GM21723 (cell line): ENCODE measurements at regions not wholly inside any gene's neighbourhood (a gene's known extent, or its start where the extent isn't known, plus 50 kb on each side); places are given as distances from the start of the nearest gene placed in this dataset.
"Not testable (repeated sequence)": the region's sequence is repeated elsewhere in the genome, so short reads cannot be mapped to it uniquely, and the experiment has no call there.

Experiments used
- ATAC-seq: cut with Tn5 transposase; IDR thresholded peaks from one replicate; pipeline ENCODE4 v1.9.1; 2021; ENCODE audit warnings: mild to moderate bottlenecking, moderate library complexity; ENCODE audit not compliant: unreplicated experiment

DNA sequence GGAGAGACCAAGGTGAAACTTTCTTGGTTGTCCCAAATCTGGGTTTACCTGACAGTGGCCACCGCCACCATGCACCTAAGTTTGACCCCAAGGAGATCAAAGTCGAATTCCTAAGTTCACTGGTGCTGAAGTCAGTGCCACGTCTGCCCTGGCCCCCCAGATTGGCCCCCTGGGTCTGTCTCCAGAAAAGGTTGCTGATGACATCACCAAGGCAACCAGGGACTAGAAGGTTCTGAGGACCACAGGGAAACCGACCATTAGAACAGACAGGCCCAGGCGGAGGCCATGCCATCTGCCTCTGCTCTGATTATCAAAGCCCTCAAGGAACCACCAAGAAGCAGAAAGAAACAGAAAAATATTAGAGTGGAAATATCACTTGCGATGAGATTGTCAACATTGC, 91.2 kb downstream of the DLL1 start:
- ATAC-seq = no peak

DNA sequence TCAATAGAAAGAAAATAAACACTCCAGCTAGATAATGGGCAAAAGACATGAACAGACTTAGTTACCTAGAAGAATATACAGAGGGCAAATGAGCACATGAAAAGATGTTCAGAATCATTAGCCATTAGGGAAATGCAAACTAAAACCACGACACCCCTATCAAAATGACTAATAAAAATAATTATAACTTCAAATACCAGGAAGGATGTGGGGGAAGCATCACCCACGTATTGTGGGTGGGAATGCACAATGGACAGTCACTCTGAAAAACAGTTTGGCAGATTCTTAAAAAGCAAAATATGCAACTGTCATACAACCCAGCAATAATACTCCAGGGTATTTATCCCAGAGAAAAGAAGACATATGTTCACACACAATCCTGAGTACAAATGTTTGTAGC, 92.6 kb downstream of the DLL1 start:
- no peak for ATAC-seq

DNA sequence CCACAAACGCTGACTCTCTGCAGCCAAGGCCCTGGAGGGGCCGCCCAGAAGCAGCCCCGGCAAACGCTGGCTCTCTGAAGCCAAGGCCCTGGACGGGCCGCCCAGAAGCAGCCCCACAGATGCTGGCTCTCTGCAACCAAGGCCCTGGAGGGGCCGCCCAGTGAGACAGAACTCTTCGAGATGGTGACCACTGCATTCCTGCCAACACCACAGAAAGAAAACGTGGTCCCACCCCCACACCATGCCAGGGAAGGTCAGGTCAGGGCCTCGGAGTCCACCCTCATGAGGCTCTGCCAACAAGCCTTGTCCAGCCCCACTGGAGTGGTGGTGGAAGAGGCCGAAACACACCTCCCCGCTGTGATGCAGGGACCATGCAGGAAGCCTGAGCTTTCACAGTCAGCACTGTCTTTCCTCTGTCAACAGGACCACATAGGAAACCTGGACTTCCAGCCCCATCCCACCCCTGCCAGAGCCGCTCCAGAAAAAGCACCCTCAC, 97.5 kb downstream of the DLL1 start:
- no peak for ATAC-seq

DNA sequence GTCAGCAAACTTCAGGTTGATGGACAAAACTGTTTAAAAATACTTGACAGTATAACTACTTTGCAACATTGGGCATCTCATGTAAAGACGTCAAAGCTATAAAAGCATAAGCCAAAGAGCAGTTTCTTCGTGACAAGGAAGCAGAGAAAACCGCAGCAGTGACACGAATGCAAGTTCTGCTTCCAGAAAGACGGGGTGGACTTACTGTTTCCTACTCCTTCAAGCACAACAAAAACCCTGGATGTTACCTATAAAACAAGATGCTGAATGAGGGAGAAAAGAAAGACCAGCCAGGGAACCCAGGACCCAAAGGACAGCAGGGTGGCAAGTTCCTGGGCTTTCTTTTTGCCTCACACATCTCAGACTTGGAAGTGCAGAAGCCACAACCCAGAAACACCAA, 98.0 kb downstream of the DLL1 start:
- ATAC-seq = no peak

DNA sequence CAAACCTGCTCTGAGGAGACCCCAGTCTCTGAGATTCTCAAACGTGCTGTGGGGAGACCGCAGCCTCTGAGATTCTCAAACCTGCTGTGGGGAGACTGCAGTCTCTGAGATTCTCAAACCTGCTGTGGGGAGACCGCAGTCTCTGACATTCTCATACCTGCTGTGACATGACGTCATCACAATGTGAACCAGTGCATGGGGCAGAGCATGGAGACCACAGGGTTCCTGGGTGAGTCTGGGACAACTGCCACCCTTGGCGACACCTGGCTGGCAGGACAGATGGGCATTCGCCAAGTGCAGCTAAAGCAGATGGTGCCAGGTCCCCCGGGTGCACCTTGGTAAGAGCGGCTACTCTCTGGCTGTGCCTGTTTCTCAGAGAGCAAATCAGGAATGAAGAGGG, 98.8 kb downstream of the DLL1 start:
- ATAC-seq = not testable (repeated sequence)

DNA sequence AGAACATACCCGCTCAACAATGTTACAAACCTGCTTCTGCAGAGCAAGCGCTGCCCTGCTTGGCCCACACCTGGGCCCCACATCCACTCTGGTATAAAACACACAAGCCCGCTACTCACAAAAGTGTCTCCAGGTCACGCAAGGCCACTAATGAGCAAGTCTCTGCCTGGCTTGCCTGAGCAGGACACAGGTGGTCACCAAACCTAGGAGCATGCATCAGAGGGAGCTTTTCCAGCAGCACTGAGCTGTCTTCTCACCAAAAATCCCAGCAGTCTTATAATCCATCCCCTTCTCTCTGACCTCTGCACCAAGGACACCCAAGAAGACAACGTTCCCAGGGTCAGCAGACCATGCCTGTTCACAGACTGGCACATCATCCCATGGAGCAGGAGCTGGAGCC, 100.8 kb downstream of the DLL1 start:
- ATAC-seq = no peak

DNA sequence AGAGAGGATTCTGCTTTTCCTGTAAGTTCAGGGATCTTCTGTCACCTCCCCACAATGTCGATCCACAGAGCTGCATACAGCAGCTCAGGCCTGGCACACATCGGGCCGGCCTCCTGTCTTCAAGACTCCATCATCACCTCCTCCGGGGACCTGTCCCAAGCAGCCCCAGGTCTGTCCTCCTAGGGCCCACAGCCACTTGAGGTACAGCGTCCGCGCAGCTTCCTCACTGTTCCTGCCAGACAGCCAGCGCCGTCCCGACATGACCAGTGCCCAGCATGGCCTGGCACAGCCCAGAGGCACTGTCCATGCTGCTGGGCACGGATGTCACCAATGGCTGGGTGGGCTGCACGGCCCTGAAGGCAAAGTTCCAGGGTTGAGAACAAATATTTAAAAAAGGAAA, 101.6 kb downstream of the DLL1 start:
- ATAC-seq = no peak

DNA sequence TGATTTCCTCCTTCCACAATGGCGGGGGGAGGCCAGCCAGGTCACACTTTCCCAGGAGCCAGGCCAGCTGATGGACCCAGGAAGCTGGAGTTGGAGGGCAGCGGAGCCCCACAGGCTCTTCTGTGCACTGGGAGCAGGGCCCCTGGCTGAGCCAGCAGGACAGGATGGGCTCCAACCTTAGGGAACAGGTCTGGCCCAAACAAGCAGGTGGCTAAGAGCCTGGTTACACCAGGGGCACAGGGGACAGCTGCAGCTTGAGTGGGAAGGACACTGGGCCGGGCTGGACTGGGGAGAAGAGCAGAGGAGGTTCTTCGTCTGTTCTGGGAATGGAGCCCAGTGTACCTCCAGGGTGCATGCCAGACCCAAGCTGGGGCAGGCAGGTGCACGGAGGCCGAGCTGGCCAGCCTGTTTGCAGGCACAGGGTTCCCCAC, 102.3 kb downstream of the DLL1 start:
- ATAC-seq = no peak

DNA sequence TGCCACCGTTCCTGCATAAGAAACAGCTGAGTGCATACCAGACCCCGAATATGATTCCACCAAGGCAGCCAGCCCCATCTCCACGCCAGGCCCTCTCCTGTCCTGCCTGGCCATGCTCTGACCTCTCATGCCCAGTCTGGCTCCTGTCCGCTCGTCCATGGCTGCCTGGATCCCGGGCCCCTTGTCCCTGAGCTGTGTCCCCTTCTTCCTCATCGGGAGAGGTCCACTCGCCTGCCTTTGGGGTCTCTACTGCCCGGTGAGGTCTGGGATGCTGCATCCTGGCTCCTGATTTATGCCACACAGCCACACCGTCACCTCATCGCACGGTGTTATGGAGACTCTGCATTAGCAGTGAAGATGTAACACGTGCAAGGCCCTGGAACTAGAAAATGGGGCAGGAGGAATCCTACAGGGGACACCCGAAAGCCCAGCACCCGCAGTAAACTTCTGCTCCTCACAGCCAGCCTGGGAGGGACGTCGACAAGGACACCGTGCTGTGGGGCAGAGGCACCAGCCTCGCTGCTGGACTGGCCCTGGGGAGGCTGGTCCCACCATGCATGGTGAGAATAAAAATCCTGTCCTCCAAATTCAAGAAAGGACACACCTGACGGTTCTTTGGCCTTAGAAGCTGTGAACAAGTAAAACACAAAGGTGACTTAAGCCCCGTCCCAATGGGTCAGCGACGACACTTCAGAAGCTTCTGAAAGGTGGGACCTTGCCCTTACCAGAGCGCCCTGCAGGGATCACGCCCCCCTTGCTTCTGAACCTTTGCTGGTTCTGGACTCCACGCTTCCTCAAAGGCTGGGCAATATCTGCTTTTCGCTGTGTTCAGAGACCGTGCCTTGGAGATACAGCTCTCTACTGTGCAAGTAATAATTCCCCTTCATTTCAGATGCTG, 103.0 kb downstream of the DLL1 start:
- ATAC-seq = no peak

DNA sequence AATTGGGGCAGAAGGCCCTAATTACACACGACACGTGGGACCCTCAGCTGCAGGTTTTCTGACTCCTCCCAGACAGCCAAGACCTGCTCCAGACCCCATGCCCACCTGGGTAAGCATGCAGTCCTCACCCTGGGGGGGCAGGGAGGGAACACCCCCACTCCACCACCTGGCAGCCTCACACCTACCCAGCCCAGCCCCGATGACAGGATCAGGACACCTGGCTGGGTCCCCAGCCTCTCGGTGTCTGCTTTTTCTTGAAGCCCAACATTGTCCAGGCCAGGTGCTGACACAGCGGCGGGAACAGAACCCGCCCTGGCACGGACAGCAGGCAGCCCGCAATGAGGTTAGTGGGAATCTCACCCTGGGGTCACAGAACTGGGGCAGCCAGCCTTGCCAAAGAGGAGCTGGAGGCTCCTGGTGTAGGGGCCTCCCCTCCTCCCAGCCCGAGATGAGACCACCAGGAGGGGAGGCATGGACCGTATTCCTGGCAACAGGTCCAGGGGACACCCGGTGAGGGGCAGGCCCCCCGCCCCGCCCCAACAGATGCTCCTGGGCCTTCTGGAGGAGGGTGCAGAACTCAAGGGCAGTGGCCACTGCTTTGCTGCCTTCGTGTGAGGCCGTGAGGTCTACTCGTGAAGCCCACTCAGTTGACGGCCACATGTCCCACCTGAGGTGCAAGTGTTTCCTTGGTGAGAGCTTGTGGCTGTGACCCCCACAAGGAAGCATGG, 103.8 kb downstream of the DLL1 start:
- ATAC-seq = no peak

DNA sequence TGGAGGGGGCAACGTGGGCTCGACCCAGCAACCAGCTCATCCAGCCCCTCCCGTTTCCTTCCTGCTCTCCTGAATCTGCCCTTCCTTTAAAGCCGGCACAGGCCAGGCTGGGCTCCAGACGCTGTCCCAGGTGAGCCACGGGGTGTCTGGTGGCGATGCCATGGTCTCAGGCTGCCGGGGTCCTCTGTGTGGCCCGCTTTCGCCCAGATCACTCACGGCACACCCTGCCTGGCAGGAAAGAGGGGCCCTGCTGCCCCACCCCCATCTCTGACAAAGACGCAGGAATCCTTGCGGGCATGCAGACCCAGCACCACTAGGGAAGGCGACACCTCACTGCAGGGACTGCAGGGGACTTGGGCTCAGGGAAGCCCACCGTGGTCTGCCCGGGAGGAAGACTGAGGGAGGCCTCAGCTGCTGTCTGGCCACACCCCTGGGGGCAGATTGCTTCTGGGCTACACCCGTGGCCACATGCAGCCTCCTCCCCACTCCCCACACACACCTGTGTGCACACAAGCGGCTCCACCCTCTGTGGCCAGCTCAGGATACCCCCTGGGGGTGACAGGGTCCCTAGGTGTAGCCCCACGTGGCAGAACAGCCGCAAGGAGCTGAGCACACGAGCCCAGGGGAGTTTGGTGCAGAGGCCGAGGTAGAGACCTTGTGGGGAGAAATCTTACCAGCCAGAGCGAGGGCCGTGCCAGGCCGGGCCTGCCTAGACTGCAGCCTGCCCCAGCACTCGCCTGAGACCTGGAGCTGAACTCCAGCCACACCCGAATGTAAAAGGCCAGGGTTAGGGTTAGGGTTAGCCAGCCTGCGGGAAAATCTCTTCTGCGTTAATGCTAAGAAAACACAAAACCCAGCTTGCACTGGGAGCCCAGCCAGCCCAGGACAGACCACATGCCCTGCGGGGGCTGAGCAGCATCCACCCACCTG, 104.6 kb downstream of the DLL1 start:
- no peak for ATAC-seq

DNA sequence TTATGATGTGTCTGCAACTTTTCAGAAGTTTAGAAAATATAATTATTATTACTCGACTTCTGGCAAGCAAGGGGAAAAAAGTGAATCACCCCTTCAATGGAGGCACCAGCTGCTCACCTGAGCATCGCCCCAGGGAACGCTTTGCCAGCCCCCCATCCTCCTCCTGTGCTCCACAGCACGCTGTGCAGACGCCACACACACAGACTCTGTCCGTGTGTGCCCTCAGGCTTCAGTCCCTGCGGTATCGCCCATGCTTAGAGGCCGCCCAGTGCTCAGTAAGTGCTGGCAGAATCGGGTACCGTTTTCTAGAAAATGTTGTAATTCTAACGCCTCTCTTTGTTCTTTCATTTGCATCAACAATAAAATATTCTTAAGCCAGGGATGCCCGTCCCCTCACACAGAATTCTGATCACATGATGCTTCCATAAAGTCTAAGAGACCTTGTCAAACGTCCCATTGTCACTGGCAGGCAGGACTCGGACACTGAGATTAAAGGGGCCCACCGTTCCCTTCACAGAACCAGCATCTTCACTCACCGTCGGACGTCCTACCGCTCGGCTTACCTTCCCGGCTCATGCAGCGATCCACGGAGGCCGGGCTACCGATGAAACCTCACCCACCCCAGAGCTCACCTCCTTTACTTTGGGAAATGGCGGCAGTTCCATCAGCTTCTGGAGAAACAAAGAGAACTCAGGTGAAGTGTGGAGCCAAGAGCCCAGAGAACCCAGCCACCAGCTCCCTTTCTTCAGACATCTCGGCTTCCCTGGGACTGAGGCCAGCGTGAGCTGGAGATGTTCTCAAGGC, 105.5 kb downstream of the DLL1 start:
- ATAC-seq = no peak

DNA sequence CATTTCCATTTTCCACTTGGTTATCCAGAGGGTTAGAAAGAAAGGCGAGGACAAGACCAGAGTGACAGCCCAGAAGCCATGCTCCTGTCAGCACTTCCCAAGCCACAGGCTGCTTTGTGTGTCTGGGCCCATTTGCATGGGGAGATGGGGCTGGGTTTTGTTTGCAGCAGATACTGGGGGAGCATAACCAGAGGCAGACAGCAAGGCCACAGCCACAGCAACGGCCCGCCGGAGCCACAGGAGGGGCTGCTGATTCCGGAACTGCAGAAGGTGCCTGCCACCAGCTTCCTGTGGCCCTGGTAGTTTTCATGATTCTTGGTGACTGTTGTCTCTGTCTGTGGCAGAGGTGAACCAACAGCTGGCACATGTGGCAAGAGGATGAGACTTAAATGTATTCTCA, 106.6 kb downstream of the DLL1 start:
- ATAC-seq = no peak

DNA sequence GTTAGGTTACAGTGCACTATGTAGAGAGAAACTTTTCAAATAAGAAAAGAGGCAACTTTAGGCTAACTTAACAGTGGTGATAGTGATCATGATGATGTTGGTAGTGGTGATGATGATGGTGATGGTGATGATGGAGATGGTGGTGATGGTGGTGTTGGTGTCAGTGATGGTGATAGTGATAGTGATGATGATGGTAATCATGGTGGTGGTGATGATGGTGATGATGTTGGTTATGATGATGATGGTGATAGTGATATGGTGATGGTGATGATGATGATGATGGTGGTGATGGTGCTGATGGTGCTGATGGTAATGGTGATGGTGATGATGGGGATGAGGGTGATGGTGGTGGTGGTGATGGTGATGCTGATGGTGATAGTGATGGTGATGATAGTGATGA, 107.4 kb downstream of the DLL1 start:
- ATAC-seq = no peak

DNA sequence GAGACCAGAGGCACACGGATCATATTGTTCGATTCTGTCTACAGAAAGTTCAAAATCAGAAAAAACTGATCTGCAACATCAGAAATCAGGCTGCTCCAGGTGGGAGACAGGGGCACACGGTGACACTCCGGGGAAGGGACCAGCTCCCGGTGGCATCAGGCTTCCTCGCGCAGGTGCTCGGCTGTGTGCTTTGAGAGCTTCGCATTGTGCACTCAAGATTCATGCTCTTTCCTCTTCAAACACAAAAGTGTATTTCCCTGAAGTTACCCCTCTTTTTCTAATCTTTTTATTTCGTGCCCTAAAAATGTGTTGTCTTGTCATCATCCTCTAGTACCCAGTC, 108.1 kb downstream of the DLL1 start:
- no peak for ATAC-seq

DNA sequence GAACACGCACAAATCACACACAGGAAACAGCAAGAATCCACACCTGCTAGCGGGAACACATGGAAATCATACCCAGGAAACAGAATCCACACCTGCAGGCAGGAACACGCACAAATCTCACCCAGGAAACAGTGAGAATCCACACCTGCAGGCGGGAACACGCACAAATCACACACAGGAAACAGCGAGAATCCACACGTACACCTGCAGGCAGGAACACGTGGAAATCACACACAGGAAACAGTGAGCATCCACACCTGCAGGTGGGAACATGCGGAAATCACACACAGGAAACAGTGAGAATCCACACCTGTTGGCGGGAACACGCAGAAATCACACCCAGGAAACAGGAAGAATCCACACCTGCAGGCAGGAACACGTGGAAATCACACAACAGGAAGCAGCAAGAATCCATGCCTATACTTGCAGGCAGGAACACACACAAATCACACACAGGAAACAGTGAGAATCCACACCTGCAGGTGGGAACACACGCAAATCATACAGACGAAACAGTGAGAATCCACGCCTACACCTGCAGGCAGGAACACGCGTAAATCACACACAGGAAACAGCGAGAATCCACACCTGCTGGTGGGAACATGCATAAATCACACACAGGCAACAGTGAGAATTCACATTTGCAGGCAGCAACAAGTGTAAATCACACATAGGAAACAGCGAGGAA, 108.6 kb downstream of the DLL1 start:
- no peak for ATAC-seq

DNA sequence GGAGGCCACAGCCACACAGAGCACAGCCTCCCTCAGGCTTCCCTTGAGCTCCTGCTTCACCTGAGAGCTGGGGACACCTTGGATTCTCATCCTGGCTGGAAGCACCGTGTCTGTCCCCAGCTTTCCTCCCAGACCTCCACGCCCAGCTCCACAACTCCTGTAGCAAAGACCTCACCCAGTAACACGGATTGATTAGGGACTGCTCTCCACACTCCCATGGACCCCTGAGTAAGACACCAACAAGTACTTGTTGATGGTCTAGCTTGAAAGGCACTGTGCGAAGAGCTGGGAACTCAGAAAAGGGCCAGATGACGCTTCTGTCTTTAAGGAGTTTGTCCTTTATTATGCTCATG, 109.6 kb downstream of the DLL1 start:
- no peak for ATAC-seq

DNA sequence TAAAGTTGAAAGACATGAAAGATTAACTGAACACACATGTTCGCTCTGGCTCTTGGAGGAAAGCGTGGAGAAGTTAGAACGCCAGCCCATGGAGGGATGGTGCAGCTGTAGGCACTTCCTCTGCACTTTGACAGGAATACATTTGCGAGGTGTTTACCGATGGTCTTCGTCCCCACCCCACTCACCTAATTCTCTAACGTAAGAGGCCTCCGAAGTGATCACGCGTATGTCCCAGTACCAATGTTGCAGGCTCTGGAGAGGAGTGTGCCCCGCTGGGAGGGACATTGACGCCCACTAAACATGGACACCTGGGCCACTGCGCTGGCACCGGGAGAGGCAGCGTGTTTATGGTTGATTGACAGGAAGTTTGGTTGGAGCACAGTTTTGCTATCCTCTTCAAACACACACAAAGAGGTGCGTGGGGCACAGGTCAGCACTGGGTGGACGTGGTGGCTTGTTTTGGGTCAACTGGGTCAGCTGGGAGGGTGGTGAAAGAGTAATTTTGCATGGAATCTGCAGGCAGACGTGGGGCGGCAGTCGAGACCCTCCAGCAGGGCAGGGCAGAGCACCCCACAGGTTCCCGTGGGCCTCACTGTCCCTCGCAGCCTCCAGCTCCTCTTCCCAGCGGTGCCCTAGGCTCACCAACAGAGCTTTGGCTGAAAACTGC, 110.1 kb downstream of the DLL1 start:
- no peak for ATAC-seq

DNA sequence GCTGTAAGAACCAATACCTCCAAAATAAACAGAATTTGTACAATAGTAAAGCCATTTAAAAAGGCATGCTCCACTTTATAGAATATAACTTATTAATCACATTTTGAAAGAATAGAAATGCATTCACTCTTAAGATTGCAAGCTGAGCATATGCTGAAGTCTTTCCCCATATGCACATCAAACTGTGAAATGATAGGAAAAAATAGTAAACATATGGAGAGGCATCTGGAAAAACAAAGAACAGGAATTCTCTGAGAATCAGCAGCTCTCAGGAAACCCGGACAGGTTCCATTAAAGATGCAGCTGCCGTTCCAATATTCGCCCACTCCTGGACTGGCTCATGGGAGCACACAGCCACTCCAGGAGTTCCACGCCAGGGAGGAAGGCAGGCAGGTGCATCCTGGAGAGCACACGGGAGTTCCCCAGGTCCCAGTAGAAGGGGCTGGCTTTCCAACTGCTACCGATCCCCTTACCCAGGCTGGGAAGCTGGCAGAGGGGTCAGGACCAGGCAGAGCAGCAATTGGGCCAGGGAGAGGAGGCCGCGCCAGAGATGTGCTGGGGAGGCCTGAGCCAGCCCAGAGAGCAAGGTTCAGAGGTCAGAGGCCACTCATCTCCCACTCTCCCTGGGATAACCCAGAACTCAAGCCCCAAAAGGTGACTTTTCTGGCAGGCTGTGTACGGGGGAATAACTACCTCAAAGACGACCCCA, 111.1 kb downstream of the DLL1 start:
- no peak for ATAC-seq
